SKM-1 treated with dmso at 0.1 percent for 144 hours (cell line): ENCODE measurements at regions not wholly inside any gene's neighbourhood (a gene's known extent, or its start where the extent isn't known, plus 50 kb on each side); places are given as distances from the start of the nearest gene placed in this dataset.

Experiments used
- DNase-seq: peaks from one replicate; lab custom pipeline; 2025; ENCODE audit not compliant: unreplicated experiment; lab: John Stamatoyannopoulos, UW

- DNase-seq: no peak
Measured at GRCh38 chr3:40642812-40643211, 118.1 kb downstream of the ZNF621 start.

- no peak for DNase-seq
Measured at GRCh38 chr3:40645883-40646282, 121.1 kb downstream of the ZNF621 start.

GRCh38 chr3:40649346-40649745 is 124.6 kb downstream of the ZNF621 start:
- no peak for DNase-seq

- no peak for DNase-seq
Measured at GRCh38 chr3:40652072-40652471, 127.3 kb downstream of the ZNF621 start.

GRCh38 chr3:40653001-40653400 is 128.2 kb downstream of the ZNF621 start:
- no peak for DNase-seq

GRCh38 chr3:40653878-40654277 is 129.1 kb downstream of the ZNF621 start:
- no peak for DNase-seq

- DNase-seq: no peak
Measured at GRCh38 chr3:40655551-40655950, 130.8 kb downstream of the ZNF621 start.

- DNase-seq: no peak
Measured at GRCh38 chr3:40657623-40658022, 132.9 kb downstream of the ZNF621 start.

GRCh38 chr3:40658305-40658704 is 133.5 kb downstream of the ZNF621 start:
- DNase-seq: no peak

GRCh38 chr3:40660554-40660953 is 135.8 kb downstream of the ZNF621 start:
- DNase-seq: peak; percentile 70

GRCh38 chr3:40661284-40661683 is 136.5 kb downstream of the ZNF621 start:
- DNase-seq: no peak

GRCh38 chr3:40663280-40663679 is 138.5 kb downstream of the ZNF621 start:
- no peak for DNase-seq

GRCh38 chr3:40669176-40669575 is 144.4 kb downstream of the ZNF621 start:
- no peak for DNase-seq

- DNase-seq: no peak
Measured at GRCh38 chr3:40672861-40673260, 148.1 kb downstream of the ZNF621 start.

- DNase-seq: no peak
Measured at GRCh38 chr3:40677321-40677720, 152.6 kb downstream of the ZNF621 start.

- DNase-seq: no peak
Measured at GRCh38 chr3:40677749-40678148, 153.0 kb downstream of the ZNF621 start.

- no peak for DNase-seq
Measured at GRCh38 chr3:40679290-40679689, 154.5 kb downstream of the ZNF621 start.

GRCh38 chr3:40680685-40681657 is 156.2 kb downstream of the ZNF621 start:
- DNase-seq: no peak

GRCh38 chr3:40681658-40682055 is 156.9 kb downstream of the ZNF621 start:
- no peak for DNase-seq

GRCh38 chr3:40689837-40690236 is 165.1 kb downstream of the ZNF621 start:
- no peak for DNase-seq

GRCh38 chr3:40690749-40691451 is 166.1 kb downstream of the ZNF621 start:
- DNase-seq: no peak

GRCh38 chr3:40691452-40691861 is 166.7 kb downstream of the ZNF621 start:
- no peak for DNase-seq
